WTC11 (cell line): ENCODE measurements at regions not wholly inside any gene's neighbourhood (a gene's known extent, or its start where the extent isn't known, plus 50 kb on each side); places are given as distances from the start of the nearest gene placed in this dataset.

Experiments
- ATAC-seq: fragments of 200-7000 bp; cut with Tn5 transposase; 2 replicates; pipeline ENCODE4 v1.10.0; 2021; ENCODE audit warnings: mild to moderate bottlenecking, moderate library complexity
- CTCF ChIA-PET: fragments of 300-600 bp; sonication (Branson Sonifier 250); formaldehyde crosslinking; loops from one replicate; lab custom pipeline; 2021; ENCODE audit warnings: antibody characterized with exemption; lab: Charles Lee
- POLR2A ChIA-PET: fragments of 350-600 bp; sonication (Branson Sonifier 250); formaldehyde crosslinking; loops from one replicate; lab custom pipeline; 2021; ENCODE audit warnings: antibody characterized with exemption; lab: Charles Lee
- DNase-seq: peaks from one replicate; pipeline ENCODE4 v3.0.0; 2021; ENCODE audit warnings: low spot score
- H3K27ac Mint-ChIP-seq: 2 replicates; pipeline ENCODE4 v1.8.0; 2021; ENCODE audit warnings: mixed read lengths
- H3K27me3 Mint-ChIP-seq: 2 replicates; pipeline ENCODE4 v1.8.0; 2021; ENCODE audit warnings: low read depth, mild to moderate bottlenecking, moderate library complexity, mixed read lengths
- H3K36me3 Mint-ChIP-seq: 2 replicates; pipeline ENCODE4 v1.8.0; 2021; ENCODE audit warnings: mixed read lengths
- H3K4me1 Mint-ChIP-seq: 2 replicates; pipeline ENCODE4 v1.8.0; 2022; ENCODE audit warnings: mixed read lengths
- H3K4me3 Mint-ChIP-seq: 2 replicates; pipeline ENCODE4 v1.8.0; 2021; ENCODE audit warnings: mild to moderate bottlenecking, moderate library complexity, mixed read lengths
- H3K9me3 Mint-ChIP-seq: 2 replicates; pipeline ENCODE4 v1.8.0; 2021; ENCODE audit warnings: mixed read lengths
- GRHL2 ChIP-seq: fragments of 250-450 bp; sonication (Bioruptor Pico); IDR thresholded peaks from 2 replicates; pipeline ENCODE4 v1.8.0; 2022; ENCODE audit warnings: mild to moderate bottlenecking, moderate library complexity; ENCODE audit not compliant: insufficient replicate concordance, severe bottlenecking
- JUN ChIP-seq: sonication (generic); formaldehyde crosslinking; IDR thresholded peaks from 2 replicates; pipeline ENCODE4 v1.8.0; 2023; ENCODE audit warnings: mild to moderate bottlenecking, missing genetic modification reagents
- KAT7 ChIP-seq: sonication (generic); formaldehyde crosslinking; IDR thresholded peaks from 2 replicates; pipeline ENCODE4 v1.8.1; 2023; ENCODE audit warnings: missing genetic modification reagents, mild to moderate bottlenecking, borderline replicate concordance
- MYBL2 ChIP-seq: sonication (generic); formaldehyde crosslinking; IDR thresholded peaks from 2 replicates; pipeline ENCODE4 v1.8.1; 2023; ENCODE audit warnings: mild to moderate bottlenecking, moderate library complexity, missing genetic modification reagents
- NFE2L1 ChIP-seq: sonication (generic); formaldehyde crosslinking; IDR thresholded peaks from 2 replicates; pipeline ENCODE4 v1.8.1; 2023; ENCODE audit warnings: missing genetic modification reagents
- NFYB ChIP-seq: sonication (generic); formaldehyde crosslinking; conservative IDR thresholded peaks from 2 replicates; pipeline ENCODE4 v1.8.0; 2022; ENCODE audit warnings: low read depth, missing genetic modification reagents
- SMAD4 ChIP-seq: sonication (generic); formaldehyde crosslinking; IDR thresholded peaks from 2 replicates; pipeline ENCODE4 v1.8.0; 2022; ENCODE audit warnings: mild to moderate bottlenecking, missing genetic modification reagents
- TEAD4 ChIP-seq: sonication (generic); formaldehyde crosslinking; IDR thresholded peaks from 2 replicates; pipeline ENCODE4 v1.8.0; 2022; ENCODE audit warnings: mild to moderate bottlenecking, missing genetic modification reagents
- ZNF219 ChIP-seq: sonication (generic); formaldehyde crosslinking; IDR thresholded peaks from 2 replicates; pipeline ENCODE4 v1.8.0; 2023; ENCODE audit warnings: missing genetic modification reagents, mild to moderate bottlenecking, borderline replicate concordance
- ZNF423 ChIP-seq: fragments of 250-450 bp; sonication (Bioruptor Pico); IDR thresholded peaks from 2 replicates; pipeline ENCODE4 v2.1.2; 2022; ENCODE audit warnings: mild to moderate bottlenecking, moderate library complexity
- TF ChIP-seq, protein P1 (sequence below): fragments of 250-450 bp; sonication (Bioruptor Pico); IDR thresholded peaks from 2 replicates; pipeline ENCODE4 v1.9.0; 2021; ENCODE audit warnings: moderate library complexity, mild to moderate bottlenecking, inconsistent platforms, borderline replicate concordance
- TF ChIP-seq, protein P2 (sequence below): fragments of 250-450 bp; sonication (Bioruptor Pico); IDR thresholded peaks from 2 replicates; pipeline ENCODE4 v1.8.0; 2021; ENCODE audit warnings: mild to moderate bottlenecking
- TF ChIP-seq, protein P3 (sequence below): fragments of 250-450 bp; sonication (Bioruptor Pico); conservative IDR thresholded peaks from 2 replicates; pipeline ENCODE4 v1.9.0; 2021; ENCODE audit warnings: mild to moderate bottlenecking
- TF ChIP-seq, protein P4 (sequence below): fragments of 250-450 bp; sonication (Bioruptor Pico); IDR thresholded peaks from 2 replicates; pipeline ENCODE4 v2.1.2; 2022; ENCODE audit warnings: mild to moderate bottlenecking, moderate library complexity
- TF ChIP-seq, protein P5 (sequence below): fragments of 200-600 bp; IDR thresholded peaks from 2 replicates; pipeline ENCODE4 v1.8.0; 2022; ENCODE audit warnings: antibody characterized with exemption
- TF ChIP-seq, protein P6 (sequence below): fragments of 250-450 bp; sonication (Bioruptor Pico); IDR thresholded peaks from 2 replicates; pipeline ENCODE4 v1.9.0; 2021; ENCODE audit warnings: mild to moderate bottlenecking, borderline replicate concordance
- TF ChIP-seq, protein P7 (sequence below): sonication (generic); formaldehyde crosslinking; IDR thresholded peaks from 2 replicates; pipeline ENCODE4 v1.8.1; 2022; ENCODE audit warnings: mild to moderate bottlenecking, moderate library complexity, missing genetic modification reagents

DNA sequence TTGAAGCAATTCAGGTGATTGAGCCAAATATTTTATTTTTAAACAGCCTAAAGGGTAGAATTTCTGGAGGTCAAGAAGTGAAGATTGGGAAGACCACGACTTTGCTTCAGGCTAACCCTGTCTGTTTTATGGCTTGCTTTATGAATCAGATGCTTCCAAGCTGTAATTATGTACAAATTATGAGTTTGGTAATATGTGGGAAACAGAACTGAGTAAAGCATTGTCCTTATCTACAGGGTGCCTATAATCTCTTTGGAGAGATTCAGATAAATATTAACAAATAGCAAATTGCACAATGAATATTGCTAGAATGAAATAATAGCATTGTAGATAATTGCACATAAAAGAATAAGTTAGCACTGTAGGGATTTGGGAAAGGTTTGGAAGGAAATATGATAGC is 539.4 kb upstream of the CDH2 start:
- no peak overlapping the region for H3K27ac Mint-ChIP-seq
- H3K36me3 Mint-ChIP-seq: peaks cover 4% of the 10 kb centered on the region; the same call in 1 of the 2 replicates
- H3K27me3 Mint-ChIP-seq: no peaks in the 10 kb centered on the region
- TF ChIP-seq TEAD4 (CRISPR knock-in tag): no peak
- TF ChIP-seq, protein P1, sequence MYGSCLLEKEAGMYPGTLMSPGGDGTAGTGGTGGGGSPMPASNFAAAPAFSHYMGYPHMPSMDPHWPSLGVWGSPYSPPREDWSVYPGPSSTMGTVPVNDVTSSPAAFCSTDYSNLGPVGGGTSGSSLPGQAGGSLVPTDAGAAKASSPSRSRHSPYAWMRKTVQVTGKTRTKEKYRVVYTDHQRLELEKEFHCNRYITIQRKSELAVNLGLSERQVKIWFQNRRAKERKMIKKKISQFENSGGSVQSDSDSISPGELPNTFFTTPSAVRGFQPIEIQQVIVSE (CRISPR knock-in tag): no peak
- TF ChIP-seq ZNF423 (CRISPR knock-in tag): no peak
- TF ChIP-seq, protein P2, sequence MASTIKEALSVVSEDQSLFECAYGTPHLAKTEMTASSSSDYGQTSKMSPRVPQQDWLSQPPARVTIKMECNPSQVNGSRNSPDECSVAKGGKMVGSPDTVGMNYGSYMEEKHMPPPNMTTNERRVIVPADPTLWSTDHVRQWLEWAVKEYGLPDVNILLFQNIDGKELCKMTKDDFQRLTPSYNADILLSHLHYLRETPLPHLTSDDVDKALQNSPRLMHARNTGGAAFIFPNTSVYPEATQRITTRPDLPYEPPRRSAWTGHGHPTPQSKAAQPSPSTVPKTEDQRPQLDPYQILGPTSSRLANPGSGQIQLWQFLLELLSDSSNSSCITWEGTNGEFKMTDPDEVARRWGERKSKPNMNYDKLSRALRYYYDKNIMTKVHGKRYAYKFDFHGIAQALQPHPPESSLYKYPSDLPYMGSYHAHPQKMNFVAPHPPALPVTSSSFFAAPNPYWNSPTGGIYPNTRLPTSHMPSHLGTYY: no peak
- TF ChIP-seq, protein P3, sequence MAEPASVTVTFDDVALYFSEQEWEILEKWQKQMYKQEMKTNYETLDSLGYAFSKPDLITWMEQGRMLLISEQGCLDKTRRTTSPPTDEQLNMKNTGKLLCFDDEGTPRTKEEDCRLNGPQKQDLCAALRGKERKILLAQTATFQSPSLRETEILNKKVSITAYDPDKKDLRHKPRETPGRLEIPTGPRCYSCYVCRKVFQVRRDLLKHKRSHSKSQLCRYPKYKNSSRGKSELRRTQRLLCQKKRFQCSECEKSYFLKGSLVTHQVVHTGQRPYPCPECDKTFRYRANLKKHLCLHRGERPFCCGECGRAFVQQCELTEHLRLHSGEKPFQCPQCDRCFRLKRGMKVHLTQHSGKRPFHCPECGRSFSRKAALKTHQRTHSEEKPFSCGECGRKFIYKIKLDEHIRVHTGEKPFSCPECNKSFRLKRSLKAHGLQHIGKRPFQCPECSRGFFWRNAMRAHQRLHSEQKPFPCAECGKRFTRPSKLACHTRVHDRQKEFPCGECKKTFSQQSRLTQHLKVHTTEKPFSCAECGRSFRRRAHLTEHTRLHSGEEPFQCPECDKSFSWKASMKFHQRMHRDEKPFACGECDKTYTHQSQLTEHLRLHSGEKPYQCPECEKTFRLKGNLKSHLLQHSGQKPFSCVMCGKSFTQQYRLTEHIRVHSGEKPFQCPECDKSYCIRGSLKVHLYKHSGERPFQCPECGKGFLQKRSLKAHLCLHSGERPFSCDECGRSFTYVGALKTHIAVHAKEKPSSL (CRISPR knock-in tag): no peak
- no peak for TF ChIP-seq NFYB (CRISPR knock-in tag)
- TF ChIP-seq ZNF219: no peak
- TF ChIP-seq SMAD4 (CRISPR knock-in tag): no peak
- no peak for TF ChIP-seq GRHL2 (CRISPR knock-in tag)
- TF ChIP-seq NFE2L1 (CRISPR knock-in tag): no peak
- TF ChIP-seq, protein P4, sequence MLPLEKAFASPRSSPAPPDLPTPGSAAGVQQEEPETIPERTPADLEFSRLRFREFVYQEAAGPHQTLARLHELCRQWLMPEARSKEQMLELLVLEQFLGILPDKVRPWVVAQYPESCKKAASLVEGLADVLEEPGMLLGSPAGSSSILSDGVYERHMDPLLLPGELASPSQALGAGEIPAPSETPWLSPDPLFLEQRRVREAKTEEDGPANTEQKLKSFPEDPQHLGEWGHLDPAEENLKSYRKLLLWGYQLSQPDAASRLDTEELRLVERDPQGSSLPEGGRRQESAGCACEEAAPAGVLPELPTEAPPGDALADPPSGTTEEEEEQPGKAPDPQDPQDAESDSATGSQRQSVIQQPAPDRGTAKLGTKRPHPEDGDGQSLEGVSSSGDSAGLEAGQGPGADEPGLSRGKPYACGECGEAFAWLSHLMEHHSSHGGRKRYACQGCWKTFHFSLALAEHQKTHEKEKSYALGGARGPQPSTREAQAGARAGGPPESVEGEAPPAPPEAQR (CRISPR knock-in tag): no peak
- TF ChIP-seq, protein P5, sequence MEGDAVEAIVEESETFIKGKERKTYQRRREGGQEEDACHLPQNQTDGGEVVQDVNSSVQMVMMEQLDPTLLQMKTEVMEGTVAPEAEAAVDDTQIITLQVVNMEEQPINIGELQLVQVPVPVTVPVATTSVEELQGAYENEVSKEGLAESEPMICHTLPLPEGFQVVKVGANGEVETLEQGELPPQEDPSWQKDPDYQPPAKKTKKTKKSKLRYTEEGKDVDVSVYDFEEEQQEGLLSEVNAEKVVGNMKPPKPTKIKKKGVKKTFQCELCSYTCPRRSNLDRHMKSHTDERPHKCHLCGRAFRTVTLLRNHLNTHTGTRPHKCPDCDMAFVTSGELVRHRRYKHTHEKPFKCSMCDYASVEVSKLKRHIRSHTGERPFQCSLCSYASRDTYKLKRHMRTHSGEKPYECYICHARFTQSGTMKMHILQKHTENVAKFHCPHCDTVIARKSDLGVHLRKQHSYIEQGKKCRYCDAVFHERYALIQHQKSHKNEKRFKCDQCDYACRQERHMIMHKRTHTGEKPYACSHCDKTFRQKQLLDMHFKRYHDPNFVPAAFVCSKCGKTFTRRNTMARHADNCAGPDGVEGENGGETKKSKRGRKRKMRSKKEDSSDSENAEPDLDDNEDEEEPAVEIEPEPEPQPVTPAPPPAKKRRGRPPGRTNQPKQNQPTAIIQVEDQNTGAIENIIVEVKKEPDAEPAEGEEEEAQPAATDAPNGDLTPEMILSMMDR: no peak
- no peak for TF ChIP-seq JUN (CRISPR knock-in tag)
- TF ChIP-seq, protein P6, sequence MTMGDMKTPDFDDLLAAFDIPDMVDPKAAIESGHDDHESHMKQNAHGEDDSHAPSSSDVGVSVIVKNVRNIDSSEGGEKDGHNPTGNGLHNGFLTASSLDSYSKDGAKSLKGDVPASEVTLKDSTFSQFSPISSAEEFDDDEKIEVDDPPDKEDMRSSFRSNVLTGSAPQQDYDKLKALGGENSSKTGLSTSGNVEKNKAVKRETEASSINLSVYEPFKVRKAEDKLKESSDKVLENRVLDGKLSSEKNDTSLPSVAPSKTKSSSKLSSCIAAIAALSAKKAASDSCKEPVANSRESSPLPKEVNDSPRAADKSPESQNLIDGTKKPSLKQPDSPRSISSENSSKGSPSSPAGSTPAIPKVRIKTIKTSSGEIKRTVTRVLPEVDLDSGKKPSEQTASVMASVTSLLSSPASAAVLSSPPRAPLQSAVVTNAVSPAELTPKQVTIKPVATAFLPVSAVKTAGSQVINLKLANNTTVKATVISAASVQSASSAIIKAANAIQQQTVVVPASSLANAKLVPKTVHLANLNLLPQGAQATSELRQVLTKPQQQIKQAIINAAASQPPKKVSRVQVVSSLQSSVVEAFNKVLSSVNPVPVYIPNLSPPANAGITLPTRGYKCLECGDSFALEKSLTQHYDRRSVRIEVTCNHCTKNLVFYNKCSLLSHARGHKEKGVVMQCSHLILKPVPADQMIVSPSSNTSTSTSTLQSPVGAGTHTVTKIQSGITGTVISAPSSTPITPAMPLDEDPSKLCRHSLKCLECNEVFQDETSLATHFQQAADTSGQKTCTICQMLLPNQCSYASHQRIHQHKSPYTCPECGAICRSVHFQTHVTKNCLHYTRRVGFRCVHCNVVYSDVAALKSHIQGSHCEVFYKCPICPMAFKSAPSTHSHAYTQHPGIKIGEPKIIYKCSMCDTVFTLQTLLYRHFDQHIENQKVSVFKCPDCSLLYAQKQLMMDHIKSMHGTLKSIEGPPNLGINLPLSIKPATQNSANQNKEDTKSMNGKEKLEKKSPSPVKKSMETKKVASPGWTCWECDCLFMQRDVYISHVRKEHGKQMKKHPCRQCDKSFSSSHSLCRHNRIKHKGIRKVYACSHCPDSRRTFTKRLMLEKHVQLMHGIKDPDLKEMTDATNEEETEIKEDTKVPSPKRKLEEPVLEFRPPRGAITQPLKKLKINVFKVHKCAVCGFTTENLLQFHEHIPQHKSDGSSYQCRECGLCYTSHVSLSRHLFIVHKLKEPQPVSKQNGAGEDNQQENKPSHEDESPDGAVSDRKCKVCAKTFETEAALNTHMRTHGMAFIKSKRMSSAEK (CRISPR knock-in tag): no peak
- TF ChIP-seq, protein P7, sequence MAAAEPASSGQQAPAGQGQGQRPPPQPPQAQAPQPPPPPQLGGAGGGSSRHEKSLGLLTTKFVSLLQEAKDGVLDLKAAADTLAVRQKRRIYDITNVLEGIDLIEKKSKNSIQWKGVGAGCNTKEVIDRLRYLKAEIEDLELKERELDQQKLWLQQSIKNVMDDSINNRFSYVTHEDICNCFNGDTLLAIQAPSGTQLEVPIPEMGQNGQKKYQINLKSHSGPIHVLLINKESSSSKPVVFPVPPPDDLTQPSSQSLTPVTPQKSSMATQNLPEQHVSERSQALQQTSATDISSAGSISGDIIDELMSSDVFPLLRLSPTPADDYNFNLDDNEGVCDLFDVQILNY: no peak
- no peak for TF ChIP-seq KAT7 (CRISPR knock-in tag)
- TF ChIP-seq MYBL2 (CRISPR knock-in tag): no peak
- DNase-seq (no peak), ATAC-seq (no peak)
- ChIA-PET CTCF (no interaction called here), POLR2A (no interaction called here)
- peaks cover 30% of the 10 kb centered on the region for H3K4me1 Mint-ChIP-seq
- H3K9me3 Mint-ChIP-seq: peaks cover 15% of the 10 kb centered on the region
- H3K4me3 Mint-ChIP-seq: no peak overlapping the region
